Hematopoietic multipotent progenitor cell treated with erythropoietin and hydrocortisone succinate and interleukin-3 and kit ligand, for 4 days (in vitro differentiated cells): ENCODE measurements at regions not wholly inside any gene's neighbourhood (a gene's known extent, or its start where the extent isn't known, plus 50 kb on each side); places are given as distances from the start of the nearest gene placed in this dataset.
"Not testable (repeated sequence)": the region's sequence is repeated elsewhere in the genome, so short reads cannot be mapped to it uniquely, and the experiment has no call there.

Source experiments
- DNase-seq: peaks from one replicate; pipeline ENCODE4 v3.0.0-alpha.2; 2015

- no peak for DNase-seq
These were observed 80.5 kb upstream of the SEC11C start for GRCh38 chr18:59059140-59059539.

- DNase-seq, result peak; percentile 9
These were observed 79.1 kb upstream of the SEC11C start for GRCh38 chr18:59060551-59060950.

- DNase-seq, result no peak
These were observed 77.6 kb upstream of the SEC11C start for GRCh38 chr18:59061914-59062642.

- no peak for DNase-seq
These were observed 77.1 kb upstream of the SEC11C start for GRCh38 chr18:59062643-59063006.

- no peak for DNase-seq
These were observed 76.3 kb upstream of the SEC11C start for GRCh38 chr18:59063300-59063906.

- DNase-seq, result no peak
These were observed 75.8 kb upstream of the SEC11C start for GRCh38 chr18:59063912-59064311.

- no peak for DNase-seq
These were observed 74.0 kb upstream of the SEC11C start for GRCh38 chr18:59065684-59066083.

- DNase-seq, result peak; percentile 24
These were observed 71.8 kb upstream of the SEC11C start for GRCh38 chr18:59067873-59068272.

- DNase-seq, result no peak
These were observed 71.2 kb upstream of the SEC11C start for GRCh38 chr18:59068276-59069071.

- DNase-seq, result peak; percentile 91
These were observed 69.3 kb upstream of the SEC11C start for GRCh38 chr18:59070181-59070912.

GRCh38 chr18:59072727-59073421, 66.8 kb upstream of the SEC11C start:
- no peak for DNase-seq

- no peak for DNase-seq
These were observed 63.8 kb upstream of the SEC11C start for GRCh38 chr18:59075923-59076322.

GRCh38 chr18:59079264-59079663, 60.4 kb upstream of the SEC11C start:
- DNase-seq, result no peak

- not testable (repeated sequence) for DNase-seq
These were observed 59.8 kb upstream of the SEC11C start for GRCh38 chr18:59079687-59080501.

GRCh38 chr18:59083136-59083818, 56.4 kb upstream of the SEC11C start:
- DNase-seq, result no peak

GRCh38 chr18:59085126-59085794, 54.4 kb upstream of the SEC11C start:
- no peak for DNase-seq

GRCh38 chr18:59085797-59086196, 53.9 kb upstream of the SEC11C start:
- no peak for DNase-seq

GRCh38 chr18:59086522-59086921, 53.2 kb upstream of the SEC11C start:
- DNase-seq, result no peak

- no peak for DNase-seq
These were observed 52.3 kb upstream of the SEC11C start for GRCh38 chr18:59087391-59087790.
